GM04504 (cell line): ENCODE measurements at regions not wholly inside any gene's neighbourhood (a gene's known extent, or its start where the extent isn't known, plus 50 kb on each side); places are given as distances from the start of the nearest gene placed in this dataset.
"Not testable (repeated sequence)": the region's sequence is repeated elsewhere in the genome, so short reads cannot be mapped to it uniquely, and the experiment has no call there.

Experiments used
- DNase-seq: peaks from one replicate; pipeline ENCODE4 v3.0.0-alpha.2; 2012; ENCODE audit warnings: low read depth

- no peak for DNase-seq
Measured at GRCh38 chr2:153299809-153300208, 178.8 kb downstream of the RPRM start.

- DNase-seq: no peak
Measured at GRCh38 chr2:153299217-153299616, 179.3 kb downstream of the RPRM start.

- no peak for DNase-seq
Measured at GRCh38 chr2:153294199-153294786, 184.3 kb downstream of the RPRM start.

- DNase-seq: no peak
Measured at GRCh38 chr2:153291718-153292117, 186.8 kb downstream of the RPRM start.

- no peak for DNase-seq
Measured at GRCh38 chr2:153287109-153287801, 191.3 kb downstream of the RPRM start.

- no peak for DNase-seq
Measured at GRCh38 chr2:153268941-153269461, 209.6 kb downstream of the RPRM start.

GRCh38 chr2:153256876-153257275 is 221.7 kb downstream of the RPRM start:
- DNase-seq: not testable (repeated sequence)

GRCh38 chr2:153246636-153247035 is 231.9 kb downstream of the RPRM start:
- DNase-seq: not testable (repeated sequence)

GRCh38 chr2:153235516-153235915 is 243.0 kb downstream of the RPRM start:
- DNase-seq: no peak

GRCh38 chr2:153232464-153232863 is 246.1 kb downstream of the RPRM start:
- DNase-seq: no peak

GRCh38 chr2:153230977-153231376 is 247.6 kb downstream of the RPRM start:
- DNase-seq: no peak

- DNase-seq: no peak
Measured at GRCh38 chr2:153228904-153229303, 249.7 kb downstream of the RPRM start.

GRCh38 chr2:153227981-153228380 is 250.6 kb downstream of the RPRM start:
- DNase-seq: no peak

- no peak for DNase-seq
Measured at GRCh38 chr2:153222231-153223165, 256.1 kb downstream of the RPRM start.

- no peak for DNase-seq
Measured at GRCh38 chr2:153221506-153221905, 257.1 kb downstream of the RPRM start.

- DNase-seq: no peak
Measured at GRCh38 chr2:153221087-153221486, 257.5 kb downstream of the RPRM start.

GRCh38 chr2:153218851-153219250 is 259.7 kb downstream of the RPRM start:
- DNase-seq: no peak

- DNase-seq: no peak
Measured at GRCh38 chr2:153214337-153214736, 264.2 kb downstream of the RPRM start.

- no peak for DNase-seq
Measured at GRCh38 chr2:153213022-153213421, 265.5 kb downstream of the RPRM start.

- DNase-seq: no peak
Measured at GRCh38 chr2:153197402-153198386, 280.9 kb downstream of the RPRM start.

GRCh38 chr2:153196378-153197058 is 282.0 kb downstream of the RPRM start:
- no peak for DNase-seq
